ENCODE measurements at regions not wholly inside any gene's neighbourhood (a gene's known extent, or its start where the extent isn't known, plus 50 kb on each side); places are given as distances from the start of the nearest gene placed in this dataset. TPM values are rescaled to one million over a fixed set of nuclear protein-coding genes. Genes with fewer than 3 reads are reported as not detected.

Small RNA genes in the stretch of these regions (small RNA-seq; reads per million reads assigned to genes)
- gene RF00017: not detected
- not detected for gene RNA5SP176

Data from HT1080 (cell line).